SH-SY5Y (cell line): ENCODE measurements at regions not wholly inside any gene's neighbourhood (a gene's known extent, or its start where the extent isn't known, plus 50 kb on each side); places are given as distances from the start of the nearest gene placed in this dataset.

Source experiments
- GATA2 ChIP-seq: IDR thresholded peaks from 2 replicates; pipeline ENCODE4 v1.6.1; 2011; ENCODE audit warnings: mild to moderate bottlenecking, low read depth, low read length
- GATA3 ChIP-seq: IDR thresholded peaks from 2 replicates; pipeline ENCODE4 v1.6.1; 2011; ENCODE audit warnings: low read depth, mild to moderate bottlenecking, low read length, moderate library complexity

GRCh38 chr3:170709046-170709445 is 123.2 kb upstream of the SLC7A14 start:
- no peak for TF ChIP-seq GATA2
- TF ChIP-seq GATA3 = no peak
